ENCODE measurements at regions not wholly inside any gene's neighbourhood (a gene's known extent, or its start where the extent isn't known, plus 50 kb on each side); places are given as distances from the start of the nearest gene placed in this dataset.

GRCh38 chr2:15076668-15077067 lies 444.2 kb downstream of the LRATD1 start:
- no peak for ATAC-seq
- TF ChIP-seq ZC3H10 (CRISPR knock-in tag; IDR thresholded peaks at IDR 0.05) (no peak), ZFP30 (CRISPR knock-in tag; IDR thresholded peaks at IDR 0.05) (no peak), ESRRG (CRISPR knock-in tag; IDR thresholded peaks at IDR 0.05) (no peak), PPARA (CRISPR knock-in tag; IDR thresholded peaks at IDR 0.05; ENCODE audit: borderline replicate concordance) (no peak), TSHZ2 (CRISPR knock-in tag; IDR thresholded peaks at IDR 0.05) (no peak), PATZ1 (CRISPR knock-in tag; IDR thresholded peaks at IDR 0.05; ENCODE audit: borderline replicate concordance) (no peak), ARNTL (CRISPR knock-in tag; IDR thresholded peaks at IDR 0.05; ENCODE audit: borderline replicate concordance, low read depth) (no peak), RARB (CRISPR knock-in tag; IDR thresholded peaks at IDR 0.05) (no peak), ZNF565 (CRISPR knock-in tag; conservative IDR thresholded peaks at IDR 0.05; ENCODE audit: low read depth) (no peak), OSR1 (CRISPR knock-in tag; IDR thresholded peaks at IDR 0.05) (no peak), CREB5 (CRISPR knock-in tag; IDR thresholded peaks at IDR 0.05; ENCODE audit: low read depth) (no peak), SNAI2 (CRISPR knock-in tag; IDR thresholded peaks at IDR 0.05) (no peak)

GRCh38 chr2:15081356-15081755 lies 448.8 kb downstream of the LRATD1 start:
- TF ChIP-seq ZFP30 (CRISPR knock-in tag; IDR thresholded peaks at IDR 0.05) (no peak), OSR1 (CRISPR knock-in tag; IDR thresholded peaks at IDR 0.05) (no peak), ZNF70 (CRISPR knock-in tag; IDR thresholded peaks at IDR 0.05) (no peak), PPARA (CRISPR knock-in tag; IDR thresholded peaks at IDR 0.05; ENCODE audit: borderline replicate concordance) (no peak), TSHZ2 (CRISPR knock-in tag; IDR thresholded peaks at IDR 0.05) (no peak), ZNF8 (CRISPR knock-in tag; IDR thresholded peaks at IDR 0.05) (no peak)
- no peak for ATAC-seq

- ATAC-seq = no peak
- TF ChIP-seq ESRRG (CRISPR knock-in tag; IDR thresholded peaks at IDR 0.05) (no peak), CREB5 (CRISPR knock-in tag; IDR thresholded peaks at IDR 0.05; ENCODE audit: low read depth) (no peak), TSHZ2 (CRISPR knock-in tag; IDR thresholded peaks at IDR 0.05) (no peak), TCF4 (CRISPR knock-in tag; IDR thresholded peaks at IDR 0.05; ENCODE audit: borderline replicate concordance) (no peak), BACH2 (CRISPR knock-in tag; IDR thresholded peaks at IDR 0.05; ENCODE audit: borderline replicate concordance) (no peak), ZFP3 (CRISPR knock-in tag; IDR thresholded peaks at IDR 0.05) (no peak), ZNF8 (CRISPR knock-in tag; IDR thresholded peaks at IDR 0.05) (no peak), CSDC2 (CRISPR knock-in tag; IDR thresholded peaks at IDR 0.05) (no peak), GLIS3 (CRISPR knock-in tag; IDR thresholded peaks at IDR 0.05) (no peak), ISL1 (CRISPR knock-in tag; IDR thresholded peaks at IDR 0.05) (no peak)
Observed at GRCh38 chr2:15082105-15083058, 449.9 kb downstream of the LRATD1 start.
